SK-N-SH (cell line): ENCODE measurements at regions not wholly inside any gene's neighbourhood (a gene's known extent, or its start where the extent isn't known, plus 50 kb on each side); places are given as distances from the start of the nearest gene placed in this dataset.
A peak's percentile ranks its signal among the peaks of the same experiment; 100 is the strongest.

Experiments
- EP300 ChIP-seq, 2 experiments: IDR thresholded peaks; 2 replicates each; pipeline versions ENCODE4 v1.4.0 to v1.6.1; 2012; ENCODE audit warnings: borderline replicate concordance in 1 of 2, low read depth in 1 of 2, low read length in 1 of 2
- FOXM1 ChIP-seq: IDR thresholded peaks from 2 replicates; pipeline ENCODE4 v1.4.0; 2012; ENCODE audit warnings: low read depth, mild to moderate bottlenecking
- GATA2 ChIP-seq: sonication (generic); formaldehyde crosslinking; IDR thresholded peaks from 2 replicates; pipeline ENCODE4 v1.5.0; 2020; ENCODE audit warnings: mild to moderate bottlenecking, missing genetic modification reagents
- MXI1 ChIP-seq: IDR thresholded peaks from 2 replicates; pipeline ENCODE4 v1.6.1; 2012; ENCODE audit warnings: mild to moderate bottlenecking, low read depth, low read length, improper control_type of control experiment
- POLR2AphosphoS5 ChIP-seq: IDR thresholded peaks from 2 replicates; pipeline ENCODE4 v1.6.1; 2012; ENCODE audit warnings: low read depth, low read length
- RAD21 ChIP-seq: IDR thresholded peaks from 2 replicates; pipeline ENCODE4 v1.6.1; 2012; ENCODE audit warnings: mild to moderate bottlenecking, low read length
- RXRA ChIP-seq: IDR thresholded peaks from 2 replicates; pipeline ENCODE4 v1.4.0; 2012; ENCODE audit warnings: low read depth, mild to moderate bottlenecking, borderline replicate concordance
- TAF1 ChIP-seq: IDR thresholded peaks from 2 replicates; pipeline ENCODE4 v1.6.1; 2012; ENCODE audit warnings: low read depth, mild to moderate bottlenecking, low read length, moderate library complexity, borderline replicate concordance
- YY1 ChIP-seq: IDR thresholded peaks from 2 replicates; pipeline ENCODE4 v1.4.0; 2012; ENCODE audit warnings: low read depth, mild to moderate bottlenecking
- TF ChIP-seq, protein P1 (sequence below): fragments of 200-600 bp; sonication (generic); IDR thresholded peaks from 2 replicates; pipeline ENCODE4 v1.6.1; 2017; ENCODE audit warnings: antibody characterized with exemption, mild to moderate bottlenecking, moderate library complexity
- TF ChIP-seq, protein P2 (sequence below): fragments of 150-350 bp; IDR thresholded peaks from 2 replicates; pipeline ENCODE4 v1.6.1; 2017; ENCODE audit warnings: antibody characterized with exemption, low read length, low read depth, borderline replicate concordance
- TF ChIP-seq, protein P3 (sequence below): IDR thresholded peaks from 2 replicates; pipeline ENCODE4 v1.6.1; 2012; ENCODE audit warnings: mild to moderate bottlenecking, low read depth, low read length, moderate library complexity

DNA sequence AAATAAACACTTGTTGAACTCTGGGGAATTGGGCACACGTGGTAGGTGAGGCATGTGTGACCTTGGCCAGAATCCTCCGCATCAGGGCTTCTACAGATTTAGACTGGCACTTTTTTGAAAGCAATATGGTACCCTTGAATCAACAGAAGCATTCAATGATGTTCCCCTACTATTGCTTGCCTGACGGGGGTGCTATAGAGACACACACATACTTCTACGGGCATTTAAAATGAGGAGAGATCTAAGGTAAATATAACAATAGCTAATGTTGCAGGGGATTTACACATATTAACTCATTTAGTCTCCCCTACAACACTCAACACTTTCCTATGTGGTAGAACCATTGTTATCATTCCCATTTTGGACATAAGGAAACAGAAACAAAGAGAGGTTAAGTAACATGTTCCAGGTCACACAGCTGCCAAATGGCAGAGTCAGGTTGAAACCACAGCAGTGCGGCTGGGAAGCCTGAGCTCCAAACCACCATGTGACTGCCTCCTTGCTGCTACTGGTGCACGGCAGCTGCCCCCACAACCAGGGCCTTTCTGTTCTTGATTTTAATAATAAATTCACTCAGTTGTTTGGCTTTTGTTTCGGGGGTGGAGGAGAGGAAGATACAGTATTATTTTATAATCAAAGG is 147.4 kb downstream of the ZNF281 start:
- TF ChIP-seq, protein P1, sequence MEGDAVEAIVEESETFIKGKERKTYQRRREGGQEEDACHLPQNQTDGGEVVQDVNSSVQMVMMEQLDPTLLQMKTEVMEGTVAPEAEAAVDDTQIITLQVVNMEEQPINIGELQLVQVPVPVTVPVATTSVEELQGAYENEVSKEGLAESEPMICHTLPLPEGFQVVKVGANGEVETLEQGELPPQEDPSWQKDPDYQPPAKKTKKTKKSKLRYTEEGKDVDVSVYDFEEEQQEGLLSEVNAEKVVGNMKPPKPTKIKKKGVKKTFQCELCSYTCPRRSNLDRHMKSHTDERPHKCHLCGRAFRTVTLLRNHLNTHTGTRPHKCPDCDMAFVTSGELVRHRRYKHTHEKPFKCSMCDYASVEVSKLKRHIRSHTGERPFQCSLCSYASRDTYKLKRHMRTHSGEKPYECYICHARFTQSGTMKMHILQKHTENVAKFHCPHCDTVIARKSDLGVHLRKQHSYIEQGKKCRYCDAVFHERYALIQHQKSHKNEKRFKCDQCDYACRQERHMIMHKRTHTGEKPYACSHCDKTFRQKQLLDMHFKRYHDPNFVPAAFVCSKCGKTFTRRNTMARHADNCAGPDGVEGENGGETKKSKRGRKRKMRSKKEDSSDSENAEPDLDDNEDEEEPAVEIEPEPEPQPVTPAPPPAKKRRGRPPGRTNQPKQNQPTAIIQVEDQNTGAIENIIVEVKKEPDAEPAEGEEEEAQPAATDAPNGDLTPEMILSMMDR, result peak; percentile 17; the same call in 1 of the 2 replicates
- TF ChIP-seq, protein P2, sequence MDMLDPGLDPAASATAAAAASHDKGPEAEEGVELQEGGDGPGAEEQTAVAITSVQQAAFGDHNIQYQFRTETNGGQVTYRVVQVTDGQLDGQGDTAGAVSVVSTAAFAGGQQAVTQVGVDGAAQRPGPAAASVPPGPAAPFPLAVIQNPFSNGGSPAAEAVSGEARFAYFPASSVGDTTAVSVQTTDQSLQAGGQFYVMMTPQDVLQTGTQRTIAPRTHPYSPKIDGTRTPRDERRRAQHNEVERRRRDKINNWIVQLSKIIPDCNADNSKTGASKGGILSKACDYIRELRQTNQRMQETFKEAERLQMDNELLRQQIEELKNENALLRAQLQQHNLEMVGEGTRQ, result no peak
- TF ChIP-seq GATA2 (CRISPR knock-in tag), result no peak
- no peak for TF ChIP-seq TAF1
- no peak for TF ChIP-seq RXRA
- TF ChIP-seq EP300 (IDR thresholded peaks at IDR 0.05; ENCODE audit: borderline replicate concordance in 1 of 2, low read depth in 1 of 2, low read length in 1 of 2), result no peak
- TF ChIP-seq POLR2AphosphoS5, result no peak
- TF ChIP-seq, protein P3, sequence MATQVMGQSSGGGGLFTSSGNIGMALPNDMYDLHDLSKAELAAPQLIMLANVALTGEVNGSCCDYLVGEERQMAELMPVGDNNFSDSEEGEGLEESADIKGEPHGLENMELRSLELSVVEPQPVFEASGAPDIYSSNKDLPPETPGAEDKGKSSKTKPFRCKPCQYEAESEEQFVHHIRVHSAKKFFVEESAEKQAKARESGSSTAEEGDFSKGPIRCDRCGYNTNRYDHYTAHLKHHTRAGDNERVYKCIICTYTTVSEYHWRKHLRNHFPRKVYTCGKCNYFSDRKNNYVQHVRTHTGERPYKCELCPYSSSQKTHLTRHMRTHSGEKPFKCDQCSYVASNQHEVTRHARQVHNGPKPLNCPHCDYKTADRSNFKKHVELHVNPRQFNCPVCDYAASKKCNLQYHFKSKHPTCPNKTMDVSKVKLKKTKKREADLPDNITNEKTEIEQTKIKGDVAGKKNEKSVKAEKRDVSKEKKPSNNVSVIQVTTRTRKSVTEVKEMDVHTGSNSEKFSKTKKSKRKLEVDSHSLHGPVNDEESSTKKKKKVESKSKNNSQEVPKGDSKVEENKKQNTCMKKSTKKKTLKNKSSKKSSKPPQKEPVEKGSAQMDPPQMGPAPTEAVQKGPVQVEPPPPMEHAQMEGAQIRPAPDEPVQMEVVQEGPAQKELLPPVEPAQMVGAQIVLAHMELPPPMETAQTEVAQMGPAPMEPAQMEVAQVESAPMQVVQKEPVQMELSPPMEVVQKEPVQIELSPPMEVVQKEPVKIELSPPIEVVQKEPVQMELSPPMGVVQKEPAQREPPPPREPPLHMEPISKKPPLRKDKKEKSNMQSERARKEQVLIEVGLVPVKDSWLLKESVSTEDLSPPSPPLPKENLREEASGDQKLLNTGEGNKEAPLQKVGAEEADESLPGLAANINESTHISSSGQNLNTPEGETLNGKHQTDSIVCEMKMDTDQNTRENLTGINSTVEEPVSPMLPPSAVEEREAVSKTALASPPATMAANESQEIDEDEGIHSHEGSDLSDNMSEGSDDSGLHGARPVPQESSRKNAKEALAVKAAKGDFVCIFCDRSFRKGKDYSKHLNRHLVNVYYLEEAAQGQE, result no peak
- no peak for TF ChIP-seq MXI1
- TF ChIP-seq YY1, result no peak
- TF ChIP-seq FOXM1, result no peak
- TF ChIP-seq RAD21, result no peak
